Right lobe of liver (tissue), 4 donors: ENCODE measurements at regions not wholly inside any gene's neighbourhood (a gene's known extent, or its start where the extent isn't known, plus 50 kb on each side); places are given as distances from the start of the nearest gene placed in this dataset.

Experiments used
- CTCF ChIP-seq, 4 donors: fragments of 200-600 bp in 3 of 4; fragments of 450-650 bp in 1 of 4; IDR thresholded peaks; one replicate each; pipeline versions ENCODE4 v1.5.1 to v1.8.0; 2016 to 2022; ENCODE audit warnings: antibody characterized with exemption in 4 of 4, mild to moderate bottlenecking in 2 of 4
- POLR2A ChIP-seq: fragments of 450-650 bp; IDR thresholded peaks from one replicate; pipeline ENCODE4 v1.6.1; 2017; ENCODE audit warnings: antibody characterized with exemption, mild to moderate bottlenecking
- donor health status: DM: no; HTN: no; CAD: no.
- donor health status: DM: no; HTN: no; CAD: no.
- donor health status: DM: no; HTN: yes; CAD: no.

- no peak for TF ChIP-seq CTCF (IDR thresholded peaks at IDR 0.05)
- TF ChIP-seq POLR2A, result no peak
Observed at GRCh38 chr9:90478821-90479220, 163.8 kb downstream of the DIRAS2 start.
